ENCODE measurements at regions not wholly inside any gene's neighbourhood (a gene's known extent, or its start where the extent isn't known, plus 50 kb on each side); places are given as distances from the start of the nearest gene placed in this dataset.

DNA sequence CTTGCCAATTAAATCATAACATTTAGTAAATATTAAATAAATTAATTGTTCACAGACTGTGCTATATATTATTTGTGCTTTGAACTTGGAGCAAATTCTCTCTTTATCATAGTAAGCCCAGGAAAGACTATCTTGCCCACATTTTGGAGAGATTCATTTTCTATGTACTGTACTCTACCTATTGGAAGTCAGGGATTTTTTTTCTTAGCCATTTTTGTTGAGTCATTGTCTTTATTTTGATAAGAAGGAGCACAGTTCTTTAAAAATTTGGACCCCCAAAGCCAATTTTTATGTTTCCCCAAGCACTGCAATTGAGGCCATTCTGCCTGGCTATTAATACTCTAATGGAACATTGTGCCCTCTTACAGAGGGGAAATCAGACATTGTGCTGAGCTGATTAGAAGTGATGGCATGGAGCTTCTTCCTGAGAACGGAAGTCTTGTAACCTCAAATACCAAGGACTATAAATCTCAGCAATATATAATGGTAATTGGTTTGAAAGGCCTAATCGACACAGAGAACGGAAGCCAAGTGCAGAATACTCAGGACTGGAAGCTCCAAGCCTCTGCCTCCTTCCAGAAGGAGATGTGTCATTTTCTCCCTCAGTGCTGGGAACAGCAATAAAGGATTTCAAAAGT lies 188.8 kb upstream of the PAPPA start (continued):
- TF ChIP-seq ZBTB43 (CRISPR knock-in tag; IDR thresholded peaks at IDR 0.05) (no peak), ZNF281 (CRISPR knock-in tag; IDR thresholded peaks at IDR 0.05) (no peak), PRRX2 (CRISPR knock-in tag; IDR thresholded peaks at IDR 0.05) (no peak), KAT7 (CRISPR knock-in tag; IDR thresholded peaks at IDR 0.05; ENCODE audit: borderline replicate concordance) (no peak), ZNF121 (CRISPR knock-in tag; IDR thresholded peaks at IDR 0.05) (no peak), GTF2I (CRISPR knock-in tag; conservative IDR thresholded peaks at IDR 0.05) (no peak), SOX15 (CRISPR knock-in tag; IDR thresholded peaks at IDR 0.05) (no peak), NR3C1 (CRISPR knock-in tag; conservative IDR thresholded peaks at IDR 0.05; ENCODE audit: low read depth) (no peak)
- TF ChIP-seq, protein P1, sequence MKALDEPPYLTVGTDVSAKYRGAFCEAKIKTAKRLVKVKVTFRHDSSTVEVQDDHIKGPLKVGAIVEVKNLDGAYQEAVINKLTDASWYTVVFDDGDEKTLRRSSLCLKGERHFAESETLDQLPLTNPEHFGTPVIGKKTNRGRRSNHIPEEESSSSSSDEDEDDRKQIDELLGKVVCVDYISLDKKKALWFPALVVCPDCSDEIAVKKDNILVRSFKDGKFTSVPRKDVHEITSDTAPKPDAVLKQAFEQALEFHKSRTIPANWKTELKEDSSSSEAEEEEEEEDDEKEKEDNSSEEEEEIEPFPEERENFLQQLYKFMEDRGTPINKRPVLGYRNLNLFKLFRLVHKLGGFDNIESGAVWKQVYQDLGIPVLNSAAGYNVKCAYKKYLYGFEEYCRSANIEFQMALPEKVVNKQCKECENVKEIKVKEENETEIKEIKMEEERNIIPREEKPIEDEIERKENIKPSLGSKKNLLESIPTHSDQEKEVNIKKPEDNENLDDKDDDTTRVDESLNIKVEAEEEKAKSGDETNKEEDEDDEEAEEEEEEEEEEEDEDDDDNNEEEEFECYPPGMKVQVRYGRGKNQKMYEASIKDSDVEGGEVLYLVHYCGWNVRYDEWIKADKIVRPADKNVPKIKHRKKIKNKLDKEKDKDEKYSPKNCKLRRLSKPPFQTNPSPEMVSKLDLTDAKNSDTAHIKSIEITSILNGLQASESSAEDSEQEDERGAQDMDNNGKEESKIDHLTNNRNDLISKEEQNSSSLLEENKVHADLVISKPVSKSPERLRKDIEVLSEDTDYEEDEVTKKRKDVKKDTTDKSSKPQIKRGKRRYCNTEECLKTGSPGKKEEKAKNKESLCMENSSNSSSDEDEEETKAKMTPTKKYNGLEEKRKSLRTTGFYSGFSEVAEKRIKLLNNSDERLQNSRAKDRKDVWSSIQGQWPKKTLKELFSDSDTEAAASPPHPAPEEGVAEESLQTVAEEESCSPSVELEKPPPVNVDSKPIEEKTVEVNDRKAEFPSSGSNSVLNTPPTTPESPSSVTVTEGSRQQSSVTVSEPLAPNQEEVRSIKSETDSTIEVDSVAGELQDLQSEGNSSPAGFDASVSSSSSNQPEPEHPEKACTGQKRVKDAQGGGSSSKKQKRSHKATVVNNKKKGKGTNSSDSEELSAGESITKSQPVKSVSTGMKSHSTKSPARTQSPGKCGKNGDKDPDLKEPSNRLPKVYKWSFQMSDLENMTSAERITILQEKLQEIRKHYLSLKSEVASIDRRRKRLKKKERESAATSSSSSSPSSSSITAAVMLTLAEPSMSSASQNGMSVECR (CRISPR knock-in tag; IDR thresholded peaks at IDR 0.05; ENCODE audit: borderline replicate concordance): no peak
- TF ChIP-seq, protein P2, sequence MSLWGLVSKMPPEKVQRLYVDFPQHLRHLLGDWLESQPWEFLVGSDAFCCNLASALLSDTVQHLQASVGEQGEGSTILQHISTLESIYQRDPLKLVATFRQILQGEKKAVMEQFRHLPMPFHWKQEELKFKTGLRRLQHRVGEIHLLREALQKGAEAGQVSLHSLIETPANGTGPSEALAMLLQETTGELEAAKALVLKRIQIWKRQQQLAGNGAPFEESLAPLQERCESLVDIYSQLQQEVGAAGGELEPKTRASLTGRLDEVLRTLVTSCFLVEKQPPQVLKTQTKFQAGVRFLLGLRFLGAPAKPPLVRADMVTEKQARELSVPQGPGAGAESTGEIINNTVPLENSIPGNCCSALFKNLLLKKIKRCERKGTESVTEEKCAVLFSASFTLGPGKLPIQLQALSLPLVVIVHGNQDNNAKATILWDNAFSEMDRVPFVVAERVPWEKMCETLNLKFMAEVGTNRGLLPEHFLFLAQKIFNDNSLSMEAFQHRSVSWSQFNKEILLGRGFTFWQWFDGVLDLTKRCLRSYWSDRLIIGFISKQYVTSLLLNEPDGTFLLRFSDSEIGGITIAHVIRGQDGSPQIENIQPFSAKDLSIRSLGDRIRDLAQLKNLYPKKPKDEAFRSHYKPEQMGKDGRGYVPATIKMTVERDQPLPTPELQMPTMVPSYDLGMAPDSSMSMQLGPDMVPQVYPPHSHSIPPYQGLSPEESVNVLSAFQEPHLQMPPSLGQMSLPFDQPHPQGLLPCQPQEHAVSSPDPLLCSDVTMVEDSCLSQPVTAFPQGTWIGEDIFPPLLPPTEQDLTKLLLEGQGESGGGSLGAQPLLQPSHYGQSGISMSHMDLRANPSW (CRISPR knock-in tag; conservative IDR thresholded peaks at IDR 0.05; ENCODE audit: low read depth): no peak

DNA sequence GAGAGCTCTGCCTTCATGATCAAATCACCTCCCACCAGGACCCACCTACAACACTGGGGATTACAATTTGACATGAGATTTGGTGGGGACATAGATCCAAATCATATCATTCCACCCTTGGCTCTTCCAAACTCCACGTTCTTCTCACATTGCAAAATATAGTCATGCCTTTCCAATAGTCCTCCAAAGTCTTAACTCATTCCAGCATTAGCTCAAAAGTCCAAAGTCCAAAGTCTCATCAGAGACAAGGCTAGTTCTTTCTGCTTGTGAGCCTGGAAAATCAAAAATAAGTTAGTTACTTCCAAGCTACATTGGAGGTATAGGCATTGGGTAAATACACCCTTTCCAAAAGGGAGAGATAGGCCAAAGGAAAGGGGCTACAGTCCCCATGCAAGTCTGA lies 186.9 kb upstream of the PAPPA start:
- Mint-ChIP-seq H3K36me3 (peaks cover 37% of the 10 kb centered on the region), H3K27ac (no peak overlapping the region), H3K4me1 (no peaks in the 10 kb centered on the region), H3K27me3 (ENCODE audit: low read depth) (peaks cover 3% of the 10 kb centered on the region), H3K9me3 (peaks cover 63% of the 10 kb centered on the region), H3K4me3 (no peak overlapping the region)
- ChIA-PET POLR2A (no interaction called here), CTCF (no interaction called here)
- ATAC-seq (no peak), DNase-seq (ENCODE audit: low spot score) (no peak)
- TF ChIP-seq FOXP4 (CRISPR knock-in tag; IDR thresholded peaks at IDR 0.05): no peak
- TF ChIP-seq, protein P3, sequence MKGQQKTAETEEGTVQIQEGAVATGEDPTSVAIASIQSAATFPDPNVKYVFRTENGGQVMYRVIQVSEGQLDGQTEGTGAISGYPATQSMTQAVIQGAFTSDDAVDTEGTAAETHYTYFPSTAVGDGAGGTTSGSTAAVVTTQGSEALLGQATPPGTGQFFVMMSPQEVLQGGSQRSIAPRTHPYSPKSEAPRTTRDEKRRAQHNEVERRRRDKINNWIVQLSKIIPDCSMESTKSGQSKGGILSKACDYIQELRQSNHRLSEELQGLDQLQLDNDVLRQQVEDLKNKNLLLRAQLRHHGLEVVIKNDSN (CRISPR knock-in tag; IDR thresholded peaks at IDR 0.05): no peak
- TF ChIP-seq ZBTB43 (CRISPR knock-in tag; IDR thresholded peaks at IDR 0.05): no peak
- TF ChIP-seq TEAD1 (CRISPR knock-in tag; IDR thresholded peaks at IDR 0.05): no peak
- TF ChIP-seq SMAD4 (CRISPR knock-in tag; IDR thresholded peaks at IDR 0.05): no peak
- no peak for TF ChIP-seq ZBTB21 (CRISPR knock-in tag; IDR thresholded peaks at IDR 0.05; ENCODE audit: borderline replicate concordance)
- no peak for TF ChIP-seq KAT7 (CRISPR knock-in tag; IDR thresholded peaks at IDR 0.05; ENCODE audit: borderline replicate concordance)
- TF ChIP-seq CREM (CRISPR knock-in tag; IDR thresholded peaks at IDR 0.05): no peak
